HCT116 (cell line): ENCODE measurements at regions not wholly inside any gene's neighbourhood (a gene's known extent, or its start where the extent isn't known, plus 50 kb on each side); places are given as distances from the start of the nearest gene placed in this dataset.

Experiments
- ATAC-seq: fragments of 200-7000 bp; cut with Tn5 transposase; 2 replicates; pipeline ENCODE4 v1.9.1; 2020; ENCODE audit warnings: mild to moderate bottlenecking, moderate library complexity
- BruUV-seq: library from RNA; stranded (reverse); fragments of 400-500 nt; replicated peaks from 2 replicates; lab custom pipeline; 2021; lab: Mats Ljungman, UMichigan
- CTCF ChIA-PET: fragments of 300-600 bp; sonication (Branson Sonifier 250); formaldehyde crosslinking; loops from one replicate; lab custom pipeline; 2021; ENCODE audit warnings: antibody characterized with exemption; lab: Charles Lee
- POLR2A ChIA-PET: fragments of 300-600, 350-600 bp; sonication (Branson Sonifier 250); formaldehyde crosslinking; loops from one replicate; lab custom pipeline; 2021; ENCODE audit warnings: antibody characterized with exemption; lab: Charles Lee
- RAD21 ChIA-PET, 2 experiments: fragments of 300-600 bp; sonication (Branson Sonifier 250); formaldehyde crosslinking; loops; one replicate each; lab custom pipeline; 2023; ENCODE audit warnings: low total read pairs in 2 of 2; ENCODE audit not compliant: uncharacterized antibody in 2 of 2, unreplicated experiment in 2 of 2, low non-redundant PET in 1 of 2; lab: Charles Lee
- DNase-seq: peaks from one replicate; pipeline ENCODE4 v3.0.0-alpha.2; 2010; ENCODE audit warnings: low read depth, low spot score
- H2AFZ ChIP-seq: fragments of 200-600 bp; shearing (Covaris generic), sonication (generic); 2 replicates; pipeline ENCODE4 v1.6.1; 2017; ENCODE audit warnings: low read depth, mixed run types, mixed read lengths, antibody characterized with exemption, low read length; ENCODE audit not compliant: poor library complexity, severe bottlenecking
- H3K27ac ChIP-seq: 2 replicates; pipeline ENCODE4 v1.5.1; 2012; ENCODE audit warnings: low read depth, low read length
- H3K27me3 ChIP-seq: fragments of 200-600 bp; sonication (generic); 2 replicates; pipeline ENCODE4 v1.6.1; 2016; ENCODE audit warnings: mixed run types, low read length, mixed read lengths; ENCODE audit not compliant: insufficient read depth
- H3K36me3 ChIP-seq, 2 experiments: fragments of 200-500 bp in 1 of 2; fragments of 200-600 bp in 1 of 2; sonication (Bioruptor generic) in 1 of 2; sonication (generic) in 1 of 2; 2 replicates each; pipeline versions ENCODE4 v1.5.1 to v1.6.1; 2014 to 2016; ENCODE audit warnings: low read length in 2 of 2, inconsistent platforms in 1 of 2, mixed read lengths in 1 of 2, mixed run types in 1 of 2; ENCODE audit not compliant: insufficient read depth in 2 of 2, control insufficient read depth in 1 of 2
- H3K4me1 ChIP-seq, 2 experiments: fragments of 200-600 bp in 1 of 2; sonication (generic) in 1 of 2; 2 replicates each; pipeline versions ENCODE4 v1.5.1 to v1.6.1; 2012 to 2017; ENCODE audit warnings: low read length in 2 of 2, inconsistent platforms in 1 of 2, mild to moderate bottlenecking in 1 of 2, mixed read lengths in 1 of 2, mixed run types in 1 of 2, moderate library complexity in 1 of 2; ENCODE audit not compliant: insufficient read depth in 2 of 2, control insufficient read depth in 1 of 2
- H3K4me2 ChIP-seq: fragments of 200-600 bp; sonication (generic); 2 replicates; pipeline ENCODE4 v1.6.1; 2017; ENCODE audit warnings: mixed run types, low read length, mixed read lengths
- H3K4me3 ChIP-seq, 2 experiments: fragments of 200-600 bp in 1 of 2; sonication (generic) in 1 of 2; replicated peaks in 1 of 2; 2 replicates each; pipeline ENCODE4 v1.5.1; 2011 to 2016; ENCODE audit warnings: low read length in 2 of 2, control low read depth in 1 of 2, low read depth in 1 of 2, mild to moderate bottlenecking in 1 of 2, mixed read lengths in 1 of 2, mixed run types in 1 of 2
- H3K79me2 ChIP-seq: fragments of 200-600 bp; sonication (generic); 2 replicates; pipeline ENCODE4 v1.6.1; 2017; ENCODE audit warnings: mild to moderate bottlenecking, mixed run types, low read length, moderate library complexity, mixed read lengths; ENCODE audit not compliant: insufficient read depth
- H3K9ac ChIP-seq: fragments of 200-600 bp; sonication (generic); 2 replicates; pipeline ENCODE4 v1.6.1; 2016; ENCODE audit warnings: low read length, mixed read lengths
- H3K9me2 ChIP-seq: fragments of 200-600 bp; sonication (generic), shearing (Covaris generic); 2 replicates; pipeline ENCODE4 v1.6.1; 2017; ENCODE audit warnings: mixed run types, mild to moderate bottlenecking, moderate library complexity; ENCODE audit not compliant: insufficient read depth
- H3K9me3 ChIP-seq, 2 experiments: fragments of 200-500 bp in 1 of 2; fragments of 200-600 bp in 1 of 2; sonication (Bioruptor generic) in 1 of 2; sonication (generic) in 1 of 2; 2 replicates each; pipeline ENCODE4 v1.6.1; 2014 to 2017; ENCODE audit warnings: low read length in 2 of 2, mixed read lengths in 2 of 2, inconsistent platforms in 1 of 2, low read depth in 1 of 2, mild to moderate bottlenecking in 1 of 2, mixed run types in 1 of 2, moderate library complexity in 1 of 2; ENCODE audit not compliant: control insufficient read depth in 1 of 2, insufficient read depth in 1 of 2
- H4K20me1 ChIP-seq: fragments of 200-600 bp; sonication (generic), shearing (Covaris generic); 2 replicates; pipeline ENCODE4 v1.6.1; 2017; ENCODE audit warnings: mixed run types, mild to moderate bottlenecking, moderate library complexity; ENCODE audit not compliant: insufficient read depth
- ATF3 ChIP-seq: IDR thresholded peaks from 2 replicates; pipeline ENCODE4 v1.6.1; 2012
- CBX3 ChIP-seq: IDR thresholded peaks from 2 replicates; pipeline ENCODE4 v1.6.1; 2012; ENCODE audit warnings: low read depth
- CEBPB ChIP-seq: IDR thresholded peaks from 2 replicates; pipeline ENCODE4 v1.6.1; 2012; ENCODE audit warnings: low read depth
- CTCF ChIP-seq, 3 experiments: fragments of 200-600 bp in 1 of 3; sonication (generic) in 1 of 3; IDR thresholded peaks in 2 of 3; conservative IDR thresholded peaks in 1 of 3; 2 replicates each; pipeline ENCODE4 v1.5.1; 2012 to 2017; ENCODE audit warnings: low read depth in 2 of 3, low read length in 2 of 3, antibody characterized with exemption in 1 of 3, borderline replicate concordance in 1 of 3, control low read depth in 1 of 3, mild to moderate bottlenecking in 1 of 3, mixed read lengths in 1 of 3, mixed run types in 1 of 3, moderate library complexity in 1 of 3; ENCODE audit not compliant: insufficient read depth in 1 of 3
- EGR1 ChIP-seq: IDR thresholded peaks from 2 replicates; pipeline ENCODE4 v1.6.1; 2012; ENCODE audit warnings: low read depth
- ELF1 ChIP-seq: IDR thresholded peaks from 2 replicates; pipeline ENCODE4 v1.6.1; 2012; ENCODE audit warnings: low read depth, borderline replicate concordance
- FOSL1 ChIP-seq: IDR thresholded peaks from 2 replicates; pipeline ENCODE4 v1.6.1; 2012; ENCODE audit warnings: low read depth
- MAX ChIP-seq: IDR thresholded peaks from 2 replicates; pipeline ENCODE4 v1.6.1; 2012
- POLR2AphosphoS5 ChIP-seq: IDR thresholded peaks from 2 replicates; pipeline ENCODE4 v1.6.1; 2011; ENCODE audit warnings: mild to moderate bottlenecking, low read depth, low read length, moderate library complexity
- RAD21 ChIP-seq: IDR thresholded peaks from 2 replicates; pipeline ENCODE4 v1.6.1; 2012; ENCODE audit warnings: low read depth, mild to moderate bottlenecking
- REST ChIP-seq: IDR thresholded peaks from 2 replicates; pipeline ENCODE4 v1.6.1; 2012; ENCODE audit warnings: low read depth
- SIN3A ChIP-seq: IDR thresholded peaks from 2 replicates; pipeline ENCODE4 v1.6.1; 2012; ENCODE audit warnings: low read depth
- SP1 ChIP-seq: IDR thresholded peaks from 2 replicates; pipeline ENCODE4 v1.6.1; 2012; ENCODE audit warnings: low read depth
- SRF ChIP-seq: IDR thresholded peaks from 2 replicates; pipeline ENCODE4 v1.6.1; 2012; ENCODE audit warnings: low read depth
- TCF7L2 ChIP-seq: IDR thresholded peaks from 2 replicates; pipeline ENCODE4 v1.7.0; 2011; ENCODE audit warnings: borderline replicate concordance, inconsistent platforms; ENCODE audit not compliant: insufficient read depth, insufficient read length; ENCODE audit errors: extremely low read depth
- YY1 ChIP-seq: IDR thresholded peaks from 2 replicates; pipeline ENCODE4 v1.6.1; 2011; ENCODE audit warnings: low read length, low read depth, moderate library complexity, mild to moderate bottlenecking; ENCODE audit not compliant: insufficient replicate concordance; ENCODE audit errors: extremely low read depth
- ZBTB33 ChIP-seq: IDR thresholded peaks from 2 replicates; pipeline ENCODE4 v1.6.1; 2011; ENCODE audit warnings: mild to moderate bottlenecking, low read length, moderate library complexity; ENCODE audit not compliant: insufficient replicate concordance; ENCODE audit errors: extremely low read depth
- ZFX ChIP-seq: fragments of 450-650 bp; IDR thresholded peaks from 2 replicates; pipeline ENCODE4 v1.6.1; 2017
- ZNF274 ChIP-seq: fragments of 200-500 bp; sonication (Bioruptor generic); IDR thresholded peaks from 2 replicates; pipeline ENCODE4 v1.6.1; 2014; ENCODE audit warnings: mild to moderate bottlenecking, low read depth, low read length, inconsistent platforms
- intact Hi-C: fragments of 100-400 bp; cut with micrococcal nuclease; formaldehyde crosslinking; loops from 2 replicates; pipeline ENCODE4 v1.10.0; 2022

GRCh38 chr11:115674937-115675544 is 170.8 kb upstream of the CADM1 start:
- TF ChIP-seq SP1: no peak
- no peak for TF ChIP-seq ZFX
- TF ChIP-seq CEBPB: no peak
- no peak for TF ChIP-seq EGR1
- TF ChIP-seq SIN3A: no peak
- no peak for TF ChIP-seq ATF3
- no peak for TF ChIP-seq YY1
- no peak for TF ChIP-seq POLR2AphosphoS5
- TF ChIP-seq MAX: no peak
- no peak for TF ChIP-seq CBX3
- no peak for TF ChIP-seq FOSL1
- no peak for TF ChIP-seq REST
- TF ChIP-seq CTCF (IDR thresholded peaks at IDR 0.05 in 2 of 3, conservative IDR thresholded peaks at IDR 0.05 in 1 of 3; ENCODE audit: borderline replicate concordance in 1 of 3, insufficient read depth in 1 of 3, low read depth in 2 of 3, low read length in 2 of 3): no peak
- no peak for TF ChIP-seq ELF1
- no peak for TF ChIP-seq RAD21
- no peak for TF ChIP-seq TCF7L2
- no peak for TF ChIP-seq ZBTB33
- no peak for TF ChIP-seq ZNF274
- no peak for TF ChIP-seq SRF
- Histone ChIP-seq H2AFZ (no peak overlapping the region), H3K27me3 (no peaks in the 10 kb centered on the region), H3K4me3 (no peak overlapping the region), H3K36me3 (no peaks in the 10 kb centered on the region), H3K4me1 (no peaks in the 10 kb centered on the region), H3K4me2 (no peak overlapping the region), H3K9me3 (peaks cover 0 to 3% of the 10 kb centered on the region in 2 experiments; a peak in 1 of 4 replicates), H3K9ac (no peak overlapping the region), H3K9me2 (no peaks in the 10 kb centered on the region), H3K27ac (no peak overlapping the region), H3K79me2 (no peaks in the 10 kb centered on the region), H4K20me1 (no peaks in the 10 kb centered on the region)
- DNase-seq (no peak), ATAC-seq (no peak)
- RAD21 ChIA-PET: no interaction called here
- CTCF ChIA-PET: no interaction called here
- intact Hi-C loops: no loop called here
- no TSS peak for BruUV-seq
- POLR2A ChIA-PET: no interaction called here
